GM12878 (cell line): ENCODE measurements at regions not wholly inside any gene's neighbourhood (a gene's known extent, or its start where the extent isn't known, plus 50 kb on each side); places are given as distances from the start of the nearest gene placed in this dataset.

ENCODE experiments used
- ATAC-seq: fragments of 200-7000 bp; cut with Tn5 transposase; 3 replicates; pipeline ENCODE4 v1.9.1; 2020; ENCODE audit warnings: mild to moderate bottlenecking, moderate library complexity
- BruUV-seq: library from RNA; stranded (reverse); fragments of 400-500 nt; replicated peaks from 2 replicates; lab custom pipeline; 2021; lab: Mats Ljungman, UMichigan
- CTCF ChIA-PET: fragments of 300-600 bp; sonication (Branson Sonifier 250); formaldehyde crosslinking; extraction: SDS; loops from one replicate; lab custom pipeline; 2021; ENCODE audit warnings: inconsistent platforms; lab: Yijun Ruan, JAX
- POLR2A ChIA-PET: fragments of 350-600 bp; formaldehyde crosslinking; extraction: SDS; loops from one replicate; lab custom pipeline; 2021; ENCODE audit warnings: inconsistent platforms; lab: Charles Lee
- RAD21 ChIA-PET: fragments of 300-600 bp; sonication (Branson Sonifier 250); formaldehyde crosslinking; loops from one replicate; lab custom pipeline; 2023; ENCODE audit warnings: antibody characterized with exemption; ENCODE audit not compliant: unreplicated experiment; lab: Charles Lee
- SMC1A ChIA-PET: fragments of 300-600 bp; sonication (Branson Sonifier 250); formaldehyde crosslinking; loops from one replicate; lab custom pipeline; 2023; ENCODE audit not compliant: unreplicated experiment, uncharacterized antibody; lab: Charles Lee
- DNase-seq: peaks from one replicate; pipeline ENCODE4 v3.0.0-alpha.2; 2011; ENCODE audit warnings: low read depth, low spot score
- FAIRE-seq: peaks from 3 replicates; lab custom pipeline; 2011; peaks lifted over from hg19 to GRCh38; lab: Jason Lieb, UNC
- H2AFZ ChIP-seq: 2 replicates; pipeline ENCODE4 v1.6.0; 2011; ENCODE audit warnings: low read depth, low read length, control low read depth; ENCODE audit not compliant: control insufficient read depth
- H3K27ac ChIP-seq: 2 replicates; pipeline ENCODE4 v1.5.1; 2011; ENCODE audit warnings: control low read depth; ENCODE audit not compliant: control insufficient read depth, insufficient read depth
- H3K27me3 ChIP-seq, 2 experiments: replicated peaks in 1 of 2; 2 replicates each; pipeline versions ENCODE4 v1.6.0 to v1.6.1; 2011; ENCODE audit warnings: low read length in 1 of 2; ENCODE audit not compliant: control insufficient read depth in 2 of 2, insufficient read depth in 2 of 2
- H3K36me3 ChIP-seq, 2 experiments: 2 replicates each; pipeline ENCODE4 v1.5.1; 2011; ENCODE audit warnings: low read length in 1 of 2; ENCODE audit not compliant: control insufficient read depth in 2 of 2, insufficient read depth in 2 of 2
- H3K4me1 ChIP-seq: 2 replicates; pipeline ENCODE4 v1.6.1; 2011; ENCODE audit warnings: mild to moderate bottlenecking, low read length, moderate library complexity, mixed read lengths; ENCODE audit not compliant: control insufficient read depth, insufficient read depth
- H3K4me2 ChIP-seq: 2 replicates; pipeline ENCODE4 v1.6.0; 2011; ENCODE audit warnings: control low read depth; ENCODE audit not compliant: control insufficient read depth, insufficient read depth
- H3K4me3 ChIP-seq: fragments of 200-600 bp; sonication (generic); 2 replicates; pipeline ENCODE4 v1.5.1; 2016
- H3K79me2 ChIP-seq: 2 replicates; pipeline ENCODE4 v1.6.0; 2011; ENCODE audit warnings: low read length; ENCODE audit not compliant: control insufficient read depth, insufficient read depth
- H3K9ac ChIP-seq: 2 replicates; pipeline ENCODE4 v1.8.0; 2011; ENCODE audit warnings: low read length, control low read depth, mixed read lengths; ENCODE audit not compliant: control insufficient read depth, insufficient read depth
- H3K9me3 ChIP-seq: replicated peaks from 3 replicates; pipeline ENCODE4 v1.5.1; 2011; ENCODE audit warnings: mild to moderate bottlenecking, low read length; ENCODE audit not compliant: control insufficient read depth, insufficient read depth
- H4K20me1 ChIP-seq: 2 replicates; pipeline ENCODE4 v1.6.0; 2011; ENCODE audit not compliant: control insufficient read depth, insufficient read depth
- NBN ChIP-seq: fragments of 450-650 bp; IDR thresholded peaks from 2 replicates; pipeline ENCODE4 v1.6.1; 2016
- RB1 ChIP-seq: fragments of 450-650 bp; formaldehyde crosslinking; IDR thresholded peaks from 2 replicates; pipeline ENCODE4 v1.6.1; 2017; ENCODE audit warnings: mild to moderate bottlenecking, borderline replicate concordance
- RCOR1 ChIP-seq: conservative IDR thresholded peaks from 2 replicates; pipeline ENCODE4 v1.6.1; 2012; ENCODE audit warnings: low read depth, low read length, improper control_type of control experiment
- RUNX3 ChIP-seq: IDR thresholded peaks from 2 replicates; pipeline ENCODE4 v1.6.1; 2012; ENCODE audit warnings: low read length, inconsistent platforms
- STAT1 ChIP-seq: fragments of 450-650 bp; conservative IDR thresholded peaks from 2 replicates; pipeline ENCODE4 v1.6.1; 2014; ENCODE audit warnings: antibody characterized with exemption, mild to moderate bottlenecking
- TCF12 ChIP-seq: IDR thresholded peaks from 2 replicates; pipeline ENCODE4 v1.6.1; 2011; ENCODE audit warnings: low read depth, mild to moderate bottlenecking, low read length
- WRNIP1 ChIP-seq: IDR thresholded peaks from 2 replicates; pipeline ENCODE4 v1.6.1; 2011; ENCODE audit warnings: low read depth, low read length, improper control_type of control experiment, borderline replicate concordance
- ZBTB40 ChIP-seq: fragments of 450-650 bp; IDR thresholded peaks from 2 replicates; pipeline ENCODE4 v1.6.1; 2016; ENCODE audit warnings: mild to moderate bottlenecking, moderate library complexity, borderline replicate concordance
- WGBS: methylation state at CpG from one replicate; pipeline ENCODE4 v1.1.6; 2016; ENCODE audit warnings: low lambda C conversion rate; ENCODE audit not compliant: insufficient replicate concordance, insufficient coverage; ENCODE audit errors: missing lambda C conversion rate; 5-methylcytosine and 5-hydroxymethylcytosine counted together
- in situ Hi-C: fragments of 300-500 bp; cut with MboI; formaldehyde crosslinking; loops from 9 replicates; pipeline ENCODE4 v1.14.3; 2018; ENCODE audit warnings: mixed read lengths
- intact Hi-C: fragments of 100-400 bp; cut with micrococcal nuclease; formaldehyde crosslinking; loops from one replicate; pipeline ENCODE4 v1.14.2; 2022; ENCODE audit not compliant: unreplicated experiment

GRCh38 chr17:70709596-70709995, 540.3 kb downstream of the KCNJ2 start:
- Histone ChIP-seq H3K4me1 (no peaks in the 10 kb centered on the region), H3K79me2 (no peaks in the 10 kb centered on the region), H3K27ac (no peak overlapping the region), H2AFZ (no peak overlapping the region), H3K27me3 (no peaks in the 10 kb centered on the region), H3K4me3 (no peak overlapping the region), H3K9me3 (no peaks in the 10 kb centered on the region), H3K36me3 (no peaks in the 10 kb centered on the region), H3K4me2 (no peak overlapping the region), H3K9ac (no peak overlapping the region), H4K20me1 (no peaks in the 10 kb centered on the region)
- ChIA-PET RAD21 (no interaction called here), SMC1A (interaction anchor here (0.6 to 1.0 kb wide), 2 partner anchors 10 to 845 kb away, joined by 3 read pairs; no protein-coding TSS in a partner anchor), POLR2A (no interaction called here), CTCF (no interaction called here)
- BruUV-seq: no TSS peak
- no peak for TF ChIP-seq ZBTB40
- no peak for TF ChIP-seq RB1
- no peak for TF ChIP-seq NBN
- no peak for TF ChIP-seq TCF12
- TF ChIP-seq STAT1: no peak
- no peak for TF ChIP-seq WRNIP1
- TF ChIP-seq RCOR1: no peak
- no peak for TF ChIP-seq RUNX3
- FAIRE-seq (no peak), DNase-seq (no peak), ATAC-seq (no peak)
- intact Hi-C loops (no loop called here), in situ Hi-C loops (no loop called here)
- 16% methylated on average over 7 of the region's 7 CpGs for WGBS
